HG03354 (cell line): ENCODE measurements at regions not wholly inside any gene's neighbourhood (a gene's known extent, or its start where the extent isn't known, plus 50 kb on each side); places are given as distances from the start of the nearest gene placed in this dataset.
"Not testable (repeated sequence)": the region's sequence is repeated elsewhere in the genome, so short reads cannot be mapped to it uniquely, and the experiment has no call there.

Experiments used
- ATAC-seq: cut with Tn5 transposase; IDR thresholded peaks from one replicate; pipeline ENCODE4 v1.9.1; 2021; ENCODE audit warnings: mild to moderate bottlenecking; ENCODE audit not compliant: unreplicated experiment, poor library complexity, severe bottlenecking

- ATAC-seq: no peak
These were observed 844.6 kb upstream of the ID2 start for GRCh38 chr2:7837237-7837760.

- no peak for ATAC-seq
These were observed 843.2 kb upstream of the ID2 start for GRCh38 chr2:7838669-7839068.

GRCh38 chr2:7840651-7841380, 841.0 kb upstream of the ID2 start:
- ATAC-seq: no peak

- ATAC-seq: no peak
These were observed 840.1 kb upstream of the ID2 start for GRCh38 chr2:7841751-7842150.

- no peak for ATAC-seq
These were observed 837.4 kb upstream of the ID2 start for GRCh38 chr2:7844414-7844965.

- ATAC-seq: no peak
These were observed 836.5 kb upstream of the ID2 start for GRCh38 chr2:7845332-7845731.

GRCh38 chr2:7846607-7847006, 835.2 kb upstream of the ID2 start:
- ATAC-seq: no peak

GRCh38 chr2:7847321-7847720, 834.5 kb upstream of the ID2 start:
- ATAC-seq: no peak

GRCh38 chr2:7849027-7849426, 832.8 kb upstream of the ID2 start:
- no peak for ATAC-seq

GRCh38 chr2:7849531-7849930, 832.3 kb upstream of the ID2 start:
- ATAC-seq: no peak

- ATAC-seq: no peak
These were observed 829.3 kb upstream of the ID2 start for GRCh38 chr2:7852546-7852945.

- ATAC-seq: no peak
These were observed 824.0 kb upstream of the ID2 start for GRCh38 chr2:7857904-7858303.

GRCh38 chr2:7858624-7859023, 823.2 kb upstream of the ID2 start:
- no peak for ATAC-seq

GRCh38 chr2:7860693-7861092, 821.2 kb upstream of the ID2 start:
- no peak for ATAC-seq

GRCh38 chr2:7861910-7862702, 819.8 kb upstream of the ID2 start:
- no peak for ATAC-seq

GRCh38 chr2:7866104-7866503, 815.8 kb upstream of the ID2 start:
- no peak for ATAC-seq

GRCh38 chr2:7866825-7867224, 815.0 kb upstream of the ID2 start:
- ATAC-seq: no peak

GRCh38 chr2:7867867-7868266, 814.0 kb upstream of the ID2 start:
- ATAC-seq: no peak

GRCh38 chr2:7868836-7869235, 813.0 kb upstream of the ID2 start:
- no peak for ATAC-seq

GRCh38 chr2:7876445-7876844, 805.4 kb upstream of the ID2 start:
- ATAC-seq: not testable (repeated sequence)

GRCh38 chr2:7878266-7878665, 803.6 kb upstream of the ID2 start:
- ATAC-seq: not testable (repeated sequence)
